Adipocyte (in vitro differentiated cells): ENCODE measurements at regions not wholly inside any gene's neighbourhood (a gene's known extent, or its start where the extent isn't known, plus 50 kb on each side); places are given as distances from the start of the nearest gene placed in this dataset.
"Not testable (repeated sequence)": the region's sequence is repeated elsewhere in the genome, so short reads cannot be mapped to it uniquely, and the experiment has no call there.

ENCODE experiments used
- DNase-seq: peaks from one replicate; pipeline ENCODE4 v3.0.0-alpha.2; 2015; ENCODE audit warnings: low read depth
- H3K27me3 ChIP-seq: replicated peaks from 2 replicates; pipeline ENCODE4 v1.7.0; 2013; ENCODE audit warnings: mild to moderate bottlenecking, low read length, moderate library complexity; ENCODE audit not compliant: control insufficient read depth, insufficient read depth
- H3K36me3 ChIP-seq: 2 replicates; pipeline ENCODE4 v1.7.0; 2013; ENCODE audit warnings: low read length, mild to moderate bottlenecking, moderate library complexity; ENCODE audit not compliant: control insufficient read depth, insufficient read depth, severe bottlenecking
- H3K4me1 ChIP-seq: 2 replicates; pipeline ENCODE4 v1.7.0; 2013; ENCODE audit warnings: mild to moderate bottlenecking, low read length, moderate library complexity; ENCODE audit not compliant: control insufficient read depth, insufficient read depth
- H3K4me3 ChIP-seq: 2 replicates; pipeline ENCODE4 v1.7.0; 2013; ENCODE audit warnings: mild to moderate bottlenecking, low read length, moderate library complexity
- H3K9ac ChIP-seq: 2 replicates; pipeline ENCODE4 v1.7.0; 2013; ENCODE audit warnings: mild to moderate bottlenecking, low read length, moderate library complexity
- H3K9me3 ChIP-seq: 2 replicates; pipeline ENCODE4 v1.7.0; 2013; ENCODE audit warnings: mild to moderate bottlenecking, low read length, moderate library complexity; ENCODE audit not compliant: control insufficient read depth

- H3K9me3 ChIP-seq = peaks cover 4% of the 10 kb centered on the region
- peak; percentile 37 for DNase-seq
Measured at GRCh38 chr9:33719581-33720374, 75.6 kb upstream of the PRSS3 start.

GRCh38 chr9:33721674-33722358 is 73.5 kb upstream of the PRSS3 start:
- DNase-seq = peak; percentile 92
- Histone ChIP-seq H3K9ac (no peak overlapping the region), H3K27me3 (peaks cover 17% of the 10 kb centered on the region), H3K36me3 (no peaks in the 10 kb centered on the region), H3K9me3 (peaks cover 6% of the 10 kb centered on the region), H3K4me3 (no peak overlapping the region), H3K4me1 (no peaks in the 10 kb centered on the region)

More at GRCh38 chr9:33719581-33720374, 75.6 kb upstream of the PRSS3 start:
- peaks cover 17% of the 10 kb centered on the region for H3K27me3 ChIP-seq
- no peaks in the 10 kb centered on the region for H3K36me3 ChIP-seq
- no peaks in the 10 kb centered on the region for H3K4me1 ChIP-seq
- no peak overlapping the region for H3K4me3 ChIP-seq
- no peak overlapping the region for H3K9ac ChIP-seq

- no peak for DNase-seq
- Histone ChIP-seq H3K9ac (no peak overlapping the region), H3K4me1 (no peaks in the 10 kb centered on the region), H3K36me3 (no peaks in the 10 kb centered on the region), H3K4me3 (no peak overlapping the region), H3K9me3 (peaks cover 8% of the 10 kb centered on the region), H3K27me3 (peaks cover 17% of the 10 kb centered on the region)
Measured at GRCh38 chr9:33722359-33722675, 73.0 kb upstream of the PRSS3 start.

- DNase-seq = no peak
- H3K27me3 ChIP-seq = no peaks in the 10 kb centered on the region
- no peak overlapping the region for H3K4me3 ChIP-seq
- H3K9me3 ChIP-seq = peaks cover 15% of the 10 kb centered on the region
- no peak overlapping the region for H3K9ac ChIP-seq
- no peaks in the 10 kb centered on the region for H3K36me3 ChIP-seq
- H3K4me1 ChIP-seq = no peaks in the 10 kb centered on the region
Measured at GRCh38 chr9:33728613-33729012, 66.7 kb upstream of the PRSS3 start.

GRCh38 chr9:33731142-33731541 is 64.2 kb upstream of the PRSS3 start:
- no peak overlapping the region for H3K4me3 ChIP-seq
- H3K9me3 ChIP-seq = peaks cover 11% of the 10 kb centered on the region
- no peak overlapping the region for H3K9ac ChIP-seq
- peaks cover 15% of the 10 kb centered on the region for H3K4me1 ChIP-seq
- no peaks in the 10 kb centered on the region for H3K36me3 ChIP-seq
- DNase-seq = no peak
- no peaks in the 10 kb centered on the region for H3K27me3 ChIP-seq

- Histone ChIP-seq H3K36me3 (no peaks in the 10 kb centered on the region), H3K27me3 (no peaks in the 10 kb centered on the region), H3K4me1 (peaks cover 15% of the 10 kb centered on the region), H3K9me3 (peaks cover 11% of the 10 kb centered on the region), H3K9ac (no peak overlapping the region), H3K4me3 (no peak overlapping the region)
- DNase-seq = no peak
Measured at GRCh38 chr9:33731625-33732024, 63.7 kb upstream of the PRSS3 start.

GRCh38 chr9:33734247-33734940 is 61.0 kb upstream of the PRSS3 start:
- H3K27me3 ChIP-seq, H3K36me3 ChIP-seq, H3K4me3 ChIP-seq, DNase-seq, H3K9me3 ChIP-seq: not testable (repeated sequence)
- Histone ChIP-seq H3K4me1 (peaks cover 15% of the 10 kb centered on the region), H3K9ac (peak overlapping the region; percentile 33)

- not testable (repeated sequence) for H3K27me3 ChIP-seq, H3K4me3 ChIP-seq, H3K9ac ChIP-seq, H3K9me3 ChIP-seq, H3K36me3 ChIP-seq, DNase-seq
- H3K4me1 ChIP-seq = peaks cover 15% of the 10 kb centered on the region
Measured at GRCh38 chr9:33734941-33735835, 60.2 kb upstream of the PRSS3 start.

- Histone ChIP-seq H3K27me3 (no peaks in the 10 kb centered on the region), H3K4me3 (no peak overlapping the region), H3K4me1 (peaks cover 15% of the 10 kb centered on the region), H3K9me3 (peaks cover 2% of the 10 kb centered on the region), H3K9ac (no peak overlapping the region), H3K36me3 (no peaks in the 10 kb centered on the region)
- DNase-seq = peak; percentile 77
Measured at GRCh38 chr9:33737811-33738606, 57.4 kb upstream of the PRSS3 start.

- Histone ChIP-seq H3K9me3 (peaks cover 2% of the 10 kb centered on the region), H3K9ac (no peak overlapping the region), H3K27me3 (no peaks in the 10 kb centered on the region), H3K36me3 (no peaks in the 10 kb centered on the region), H3K4me1 (peaks cover 11% of the 10 kb centered on the region), H3K4me3 (no peak overlapping the region)
- no peak for DNase-seq
Measured at GRCh38 chr9:33739398-33739797, 56.0 kb upstream of the PRSS3 start.
